ENCODE measurements at regions not wholly inside any gene's neighbourhood (a gene's known extent, or its start where the extent isn't known, plus 50 kb on each side); places are given as distances from the start of the nearest gene placed in this dataset.
"Not testable (repeated sequence)": the region's sequence is repeated elsewhere in the genome, so short reads cannot be mapped to it uniquely, and the experiment has no call there.

DNA sequence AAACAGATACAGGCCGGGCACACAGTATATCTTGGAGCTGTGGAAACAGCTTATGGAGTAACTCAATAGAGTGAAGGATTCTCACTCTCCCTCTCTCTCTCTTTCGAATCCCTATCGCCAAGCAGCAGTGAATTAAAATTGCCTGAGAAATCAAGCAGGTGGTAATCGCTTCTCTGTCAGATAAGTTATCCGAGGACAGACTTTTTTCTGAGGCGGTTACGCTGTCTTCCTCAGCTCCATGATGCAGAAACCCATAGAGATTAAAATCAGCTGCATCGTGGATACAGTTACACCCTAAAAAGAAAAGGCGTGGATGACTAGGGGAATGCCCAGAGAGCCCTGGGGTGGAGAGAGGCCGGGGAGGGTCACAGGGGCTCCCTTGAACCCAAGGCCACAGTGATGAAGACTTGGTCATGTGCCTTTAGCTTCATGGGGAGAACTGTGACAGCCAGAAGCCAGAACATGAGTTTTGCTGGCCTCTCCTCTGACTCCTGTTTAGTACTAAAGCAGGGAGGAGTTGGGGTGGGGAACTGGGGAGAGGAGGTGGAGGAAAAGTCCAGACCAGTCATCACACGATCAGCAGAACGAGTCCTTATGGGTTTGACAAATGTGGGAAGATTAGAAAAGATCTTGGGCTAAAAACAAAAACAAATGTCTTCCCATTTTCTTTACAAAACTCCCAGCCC is 138.8 kb upstream of the JARID2 start:
- Histone ChIP-seq H3K4me3 (ENCODE audit: low read depth, low read length) (no peak overlapping the region), H3K27ac (no peak overlapping the region), H3K27me3 (replicated peaks) (no peaks in the 10 kb centered on the region), H3K36me3 (replicated peaks) (no peaks in the 10 kb centered on the region)
- in situ Hi-C loops (cut with HindIII; ENCODE audit: low pct_ligation_motif_present, low sequenced_read_pairs): no loop called here
- TF ChIP-seq CTCF (IDR thresholded peaks at IDR 0.05; ENCODE audit: low read depth, low read length, missing control alignments): no peak
- no peak for DNase-seq

GRCh38 chr6:15107644-15108382 is 138.1 kb upstream of the JARID2 start:
- H3K27ac ChIP-seq: no peak overlapping the region
- no peak for DNase-seq
- H3K27me3 ChIP-seq (replicated peaks): no peaks in the 10 kb centered on the region
- no peak for TF ChIP-seq CTCF (IDR thresholded peaks at IDR 0.05; ENCODE audit: low read depth, low read length, missing control alignments)
- H3K36me3 ChIP-seq (replicated peaks): no peaks in the 10 kb centered on the region
- in situ Hi-C loops (cut with HindIII; ENCODE audit: low pct_ligation_motif_present, low sequenced_read_pairs): no loop called here
- H3K4me3 ChIP-seq (ENCODE audit: low read depth, low read length): no peak overlapping the region

DNA sequence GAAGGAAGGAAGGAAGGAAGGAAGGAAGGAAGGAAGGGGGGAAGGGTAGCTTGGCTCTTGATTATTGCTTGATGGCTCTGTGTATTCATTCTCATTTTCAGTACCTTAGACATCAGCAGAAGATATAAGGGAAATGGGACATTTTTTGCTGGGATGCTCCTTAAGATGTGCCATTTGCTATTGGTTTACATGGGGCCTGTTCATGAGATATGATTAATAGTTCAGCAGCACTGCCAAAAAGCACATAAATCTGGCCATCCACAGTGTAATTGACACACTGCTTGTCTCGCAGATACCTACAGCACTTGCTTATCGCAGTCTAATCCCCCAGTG is 137.5 kb upstream of the JARID2 start:
- in situ Hi-C loops (cut with HindIII; ENCODE audit: low pct_ligation_motif_present, low sequenced_read_pairs): no loop called here
- H3K27ac ChIP-seq: no peak overlapping the region
- H3K36me3 ChIP-seq (replicated peaks): no peaks in the 10 kb centered on the region
- no peak for TF ChIP-seq CTCF (IDR thresholded peaks at IDR 0.05; ENCODE audit: low read depth, low read length, missing control alignments)
- H3K4me3 ChIP-seq (ENCODE audit: low read depth, low read length): no peak overlapping the region
- H3K27me3 ChIP-seq (replicated peaks): no peaks in the 10 kb centered on the region
- DNase-seq: no peak

GRCh38 chr6:15109338-15110090 is 136.4 kb upstream of the JARID2 start:
- DNase-seq: no peak
- H3K36me3 ChIP-seq (replicated peaks): no peaks in the 10 kb centered on the region

DNA sequence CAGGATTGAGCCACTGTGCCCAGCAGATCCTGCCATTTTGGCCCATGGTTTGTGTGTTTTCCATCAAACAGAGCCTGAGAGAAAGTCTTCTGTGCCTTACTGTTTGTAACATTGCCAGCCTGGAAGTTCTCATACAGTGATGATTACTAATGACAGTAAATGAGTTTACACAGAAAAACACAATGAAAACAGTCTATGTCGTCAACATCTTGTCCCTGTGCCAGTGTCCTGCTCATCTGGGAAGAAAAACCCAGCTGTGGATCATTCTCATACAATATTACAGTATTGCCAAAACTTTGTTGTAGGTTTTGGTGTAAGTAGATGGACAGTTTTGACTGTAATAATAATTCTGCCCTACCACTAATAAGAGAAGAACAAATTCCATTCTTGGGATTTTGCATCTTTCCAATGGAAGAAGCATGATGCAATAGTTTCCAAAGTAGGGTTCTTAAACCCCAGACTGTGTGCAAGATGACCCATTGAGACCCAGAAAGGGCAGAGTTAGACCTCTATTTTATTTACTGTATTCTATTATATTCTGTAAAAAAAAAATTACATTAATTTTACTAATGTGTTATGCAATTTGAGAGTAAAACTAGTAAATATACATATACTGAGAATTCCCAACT is 135.0 kb upstream of the JARID2 start:
- H3K27me3 ChIP-seq (replicated peaks): no peaks in the 10 kb centered on the region
- TF ChIP-seq CTCF (IDR thresholded peaks at IDR 0.05; ENCODE audit: low read depth, low read length, missing control alignments): no peak
- H3K36me3 ChIP-seq (replicated peaks): no peaks in the 10 kb centered on the region
- in situ Hi-C loops (cut with HindIII; ENCODE audit: low pct_ligation_motif_present, low sequenced_read_pairs): no loop called here
- H3K4me3 ChIP-seq (ENCODE audit: low read depth, low read length): no peak overlapping the region
- no peak overlapping the region for H3K27ac ChIP-seq
- DNase-seq: no peak

More at GRCh38 chr6:15109338-15110090, 136.4 kb upstream of the JARID2 start:
- Histone ChIP-seq H3K27me3 (replicated peaks) (no peaks in the 10 kb centered on the region), H3K4me3 (ENCODE audit: low read depth, low read length) (no peak overlapping the region), H3K27ac (no peak overlapping the region)
- in situ Hi-C loops (cut with HindIII; ENCODE audit: low pct_ligation_motif_present, low sequenced_read_pairs): no loop called here
- TF ChIP-seq CTCF (IDR thresholded peaks at IDR 0.05; ENCODE audit: low read depth, low read length, missing control alignments): no peak

- in situ Hi-C loops (cut with HindIII; ENCODE audit: low pct_ligation_motif_present, low sequenced_read_pairs); H3K27ac ChIP-seq; H3K27me3 ChIP-seq (replicated peaks); H3K4me3 ChIP-seq (ENCODE audit: low read depth, low read length); H3K36me3 ChIP-seq (replicated peaks); DNase-seq: not testable (repeated sequence)
Measured at GRCh38 chr6:15111576-15111975, 134.3 kb upstream of the JARID2 start.
